Natural killer cell (primary cell): ENCODE measurements at regions not wholly inside any gene's neighbourhood (a gene's known extent, or its start where the extent isn't known, plus 50 kb on each side); places are given as distances from the start of the nearest gene placed in this dataset.

ENCODE experiments used
- ATAC-seq, 3 donors: fragments of 150-1000 bp in 2 of 3; fragments of 200-7000 bp in 1 of 3; cut with Tn5 transposase; 1 replicate in 1 of 3; 2 replicates in 2 of 3; pipeline ENCODE4 v1.10.0; 2021; ENCODE audit warnings: mild to moderate bottlenecking in 2 of 3, moderate library complexity in 2 of 3
- DNase-seq, 2 donors: peaks; one replicate each; pipeline versions ENCODE4 v3.0.0 to v3.0.0-alpha.2; 2013 to 2021; ENCODE audit warnings: mixed read lengths in 1 of 2
- H3K27ac ChIP-seq: one replicate; pipeline ENCODE4 v1.5.1; 2013; ENCODE audit warnings: mild to moderate bottlenecking, low read length
- H3K27me3 ChIP-seq: one replicate; pipeline ENCODE4 v1.6.1; 2013; ENCODE audit warnings: low read length; ENCODE audit not compliant: control insufficient read depth, insufficient read depth
- H3K36me3 ChIP-seq: one replicate; pipeline ENCODE4 v1.6.1; 2013; ENCODE audit warnings: low read length; ENCODE audit not compliant: control insufficient read depth, insufficient read depth
- H3K4me1 ChIP-seq: one replicate; pipeline ENCODE4 v1.6.1; 2013; ENCODE audit warnings: low read length; ENCODE audit not compliant: control insufficient read depth, insufficient read depth
- H3K4me3 ChIP-seq: one replicate; pipeline ENCODE4 v1.5.1; 2013; ENCODE audit warnings: low read length
- H3K9me3 ChIP-seq: one replicate; pipeline ENCODE4 v1.6.1; 2013; ENCODE audit warnings: low read length; ENCODE audit not compliant: control insufficient read depth, insufficient read depth
- H3K27ac Mint-ChIP-seq, 2 donors: one replicate each; pipeline ENCODE4 v1.8.0; 2022; ENCODE audit warnings: mild to moderate bottlenecking in 2 of 2, mixed read lengths in 2 of 2, moderate library complexity in 1 of 2
- H3K27me3 Mint-ChIP-seq, 2 donors: one replicate each; pipeline ENCODE4 v1.8.0; 2022; ENCODE audit warnings: low read depth in 2 of 2, mixed read lengths in 2 of 2
- H3K36me3 Mint-ChIP-seq: one replicate; pipeline ENCODE4 v1.8.0; 2022; ENCODE audit warnings: mixed read lengths
- H3K4me1 Mint-ChIP-seq, 2 donors: one replicate each; pipeline ENCODE4 v1.8.0; 2022; ENCODE audit warnings: mixed read lengths in 2 of 2
- H3K4me3 Mint-ChIP-seq: one replicate; pipeline ENCODE4 v1.8.0; 2022; ENCODE audit warnings: mild to moderate bottlenecking, moderate library complexity, mixed read lengths
- H3K9me3 Mint-ChIP-seq, 2 donors: one replicate each; pipeline ENCODE4 v1.8.0; 2022; ENCODE audit warnings: mixed read lengths in 2 of 2
- CTCF ChIP-seq: fragments of 200-600 bp; IDR thresholded peaks from one replicate; pipeline ENCODE4 v1.8.0; 2022; ENCODE audit warnings: antibody characterized with exemption
- WGBS: methylation state at CpG from one replicate; pipeline ENCODE4 v1.1.7; 2013; ENCODE audit warnings: missing lambda C conversion rate; ENCODE audit not compliant: insufficient coverage; 5-methylcytosine and 5-hydroxymethylcytosine counted together
- intact Hi-C: fragments of 100-400 bp; cut with micrococcal nuclease; formaldehyde crosslinking; loops from one replicate; pipeline ENCODE4 v1.14.2; 2022

GRCh38 chr6:134394905-134395304 is 77.0 kb upstream of the SGK1 start:
- intact Hi-C loops = no loop called here
- no CpG with 5 or more reads among the region's 1 CpG for WGBS
- Histone ChIP-seq H3K36me3 (no peaks in the 10 kb centered on the region), H3K27me3 (no peaks in the 10 kb centered on the region), H3K27ac (no peak overlapping the region), H3K4me3 (no peak overlapping the region), H3K4me1 (no peaks in the 10 kb centered on the region), H3K9me3 (no peaks in the 10 kb centered on the region)
- no peak for ATAC-seq
- no peaks in the 10 kb centered on the region for H3K36me3 Mint-ChIP-seq
- H3K27ac Mint-ChIP-seq = no peak overlapping the region
- no peaks in the 10 kb centered on the region for H3K4me1 Mint-ChIP-seq
- H3K4me3 Mint-ChIP-seq = no peak overlapping the region
- H3K9me3 Mint-ChIP-seq = no peaks in the 10 kb centered on the region
- DNase-seq = no peak
- no peak for TF ChIP-seq CTCF
- peaks cover 0 to 2% of the 10 kb centered on the region in 2 donors for H3K27me3 Mint-ChIP-seq

- Histone ChIP-seq H3K36me3 (no peaks in the 10 kb centered on the region), H3K27ac (no peak overlapping the region), H3K4me1 (no peaks in the 10 kb centered on the region), H3K27me3 (no peaks in the 10 kb centered on the region), H3K9me3 (no peaks in the 10 kb centered on the region), H3K4me3 (no peak overlapping the region)
- H3K27ac Mint-ChIP-seq = no peak overlapping the region
- no peak for ATAC-seq
- no peak for TF ChIP-seq CTCF
- peaks cover 0 to 2% of the 10 kb centered on the region in 2 donors for H3K27me3 Mint-ChIP-seq
- intact Hi-C loops = no loop called here
- no peak for DNase-seq
- no peaks in the 10 kb centered on the region for H3K9me3 Mint-ChIP-seq
- WGBS = 89% methylated on average over 1 of the region's 1 CpG
- H3K4me3 Mint-ChIP-seq = no peak overlapping the region
- H3K4me1 Mint-ChIP-seq = no peaks in the 10 kb centered on the region
- no peaks in the 10 kb centered on the region for H3K36me3 Mint-ChIP-seq
Observed at GRCh38 chr6:134394208-134394607, 76.3 kb upstream of the SGK1 start.

GRCh38 chr6:134391205-134391604 is 73.3 kb upstream of the SGK1 start:
- ATAC-seq (no peak), DNase-seq (no peak)
- no peaks in the 10 kb centered on the region for H3K9me3 Mint-ChIP-seq
- WGBS = 90% methylated on average over 1 of the region's 1 CpG
- H3K36me3 Mint-ChIP-seq = no peaks in the 10 kb centered on the region
- no peak overlapping the region for H3K27ac Mint-ChIP-seq
- TF ChIP-seq CTCF = no peak
- Histone ChIP-seq H3K9me3 (no peaks in the 10 kb centered on the region), H3K36me3 (no peaks in the 10 kb centered on the region), H3K4me3 (no peak overlapping the region), H3K4me1 (no peaks in the 10 kb centered on the region), H3K27ac (no peak overlapping the region), H3K27me3 (no peaks in the 10 kb centered on the region)
- no peak overlapping the region for H3K4me3 Mint-ChIP-seq
- intact Hi-C loops = no loop called here
- peaks cover 0 to under 1% of the 10 kb centered on the region in 2 donors for H3K27me3 Mint-ChIP-seq
- no peaks in the 10 kb centered on the region for H3K4me1 Mint-ChIP-seq

GRCh38 chr6:134389658-134390057 is 71.7 kb upstream of the SGK1 start:
- H3K27me3 Mint-ChIP-seq = no peaks in the 10 kb centered on the region
- no peak for TF ChIP-seq CTCF
- Histone ChIP-seq H3K27ac (no peak overlapping the region), H3K9me3 (no peaks in the 10 kb centered on the region), H3K4me1 (no peaks in the 10 kb centered on the region), H3K36me3 (no peaks in the 10 kb centered on the region), H3K4me3 (no peak overlapping the region), H3K27me3 (no peaks in the 10 kb centered on the region)
- H3K36me3 Mint-ChIP-seq = no peaks in the 10 kb centered on the region
- DNase-seq (no peak), ATAC-seq (no peak)
- H3K4me1 Mint-ChIP-seq = no peaks in the 10 kb centered on the region
- intact Hi-C loops = no loop called here
- H3K4me3 Mint-ChIP-seq = no peak overlapping the region
- no peak overlapping the region for H3K27ac Mint-ChIP-seq
- no peaks in the 10 kb centered on the region for H3K9me3 Mint-ChIP-seq
- 95% methylated on average over 3 of the region's 3 CpGs for WGBS
